ENCODE measurements at regions not wholly inside any gene's neighbourhood (a gene's known extent, or its start where the extent isn't known, plus 50 kb on each side); places are given as distances from the start of the nearest gene placed in this dataset.

DNA sequence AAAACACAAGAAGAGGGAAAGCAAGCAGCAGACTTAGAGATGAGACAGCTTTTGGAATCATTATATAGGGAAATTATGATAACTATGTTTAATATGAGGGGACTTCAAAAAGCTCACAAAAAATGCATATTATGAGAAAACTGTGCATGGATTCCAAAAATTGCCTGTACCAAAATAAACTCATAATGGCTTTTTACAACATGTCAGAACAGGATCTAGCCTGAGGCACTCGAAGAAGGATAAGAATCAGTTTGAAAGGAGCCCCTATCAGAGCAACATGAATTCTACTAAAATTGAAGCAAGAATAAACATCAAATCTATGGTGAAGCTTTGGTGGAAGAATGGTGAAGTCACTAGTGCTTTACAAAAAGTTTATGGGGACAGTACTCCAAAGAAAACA, 187.4 kb downstream of the RDH14 start:
- Histone ChIP-seq H3K4me3 (ENCODE audit: low read depth, low read length) (no peak overlapping the region), H3K36me3 (ENCODE audit: control insufficient read depth in 2 of 2, insufficient read depth in 1 of 2, low read length in 2 of 2) (no peaks in the 10 kb centered on the region), H3K27ac (ENCODE audit: extremely low read depth, low read depth, low read length) (no peak overlapping the region), H3K4me1 (ENCODE audit: control insufficient read depth, insufficient read depth, low read length) (0 out of 2 replicates have a peak, but pooled peaks cover 5% of the 10 kb centered on the region), H3K9me3 (ENCODE audit: control insufficient read depth, insufficient read depth, low read depth, low read length) (no peaks in the 10 kb centered on the region)
- TF ChIP-seq ZNF521 (tag by site-specific recombination; IDR thresholded peaks at IDR 0.05) (no peak), ZNF677 (tag by site-specific recombination; IDR thresholded peaks at IDR 0.05) (no peak), ZNF292 (tag by site-specific recombination; IDR thresholded peaks at IDR 0.05; ENCODE audit: borderline replicate concordance, low read depth) (no peak), ZNF10 (tag by site-specific recombination; IDR thresholded peaks at IDR 0.05) (no peak), GLI2 (tag by site-specific recombination; IDR thresholded peaks at IDR 0.05; ENCODE audit: borderline replicate concordance, low read depth) (no peak)
- CTCF ChIA-PET = interaction anchor here (0.6 to 2.4 kb wide), 5 partner anchors 14 to 598 kb away, joined by 3 to 13 read pairs (median 5); no protein-coding TSS in a partner anchor
- POLR2A ChIA-PET = no interaction called here

DNA sequence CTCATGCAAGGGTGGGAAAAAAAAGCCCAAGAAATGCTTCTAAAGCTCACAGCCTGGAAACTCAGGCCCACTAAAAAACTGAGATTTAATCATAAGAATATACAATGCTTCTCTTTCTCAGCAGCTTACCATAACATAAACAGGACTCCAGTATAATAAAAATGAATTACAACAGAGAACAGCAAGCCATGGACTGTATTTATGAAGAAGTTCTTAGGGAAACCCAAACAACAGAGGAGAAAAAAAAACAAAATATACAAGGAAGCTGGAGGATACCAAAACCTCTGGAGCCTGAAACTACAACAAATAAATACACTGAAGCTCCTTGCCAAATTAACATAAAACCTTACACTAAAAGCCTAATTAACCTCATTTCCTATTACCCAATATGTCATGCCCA, 187.8 kb downstream of the RDH14 start:
- Histone ChIP-seq H3K27ac (ENCODE audit: extremely low read depth, low read depth, low read length) (no peak overlapping the region), H3K4me1 (ENCODE audit: control insufficient read depth, insufficient read depth, low read length) (0 out of 2 replicates have a peak, but pooled peaks cover 5% of the 10 kb centered on the region), H3K36me3 (ENCODE audit: control insufficient read depth in 2 of 2, insufficient read depth in 1 of 2, low read length in 2 of 2) (no peaks in the 10 kb centered on the region), H3K9me3 (ENCODE audit: control insufficient read depth, insufficient read depth, low read depth, low read length) (no peaks in the 10 kb centered on the region), H3K4me3 (ENCODE audit: low read depth, low read length) (no peak overlapping the region)
- TF ChIP-seq ZNF768 (tag by site-specific recombination; IDR thresholded peaks at IDR 0.05) (no peak), ZNF239 (tag by site-specific recombination; IDR thresholded peaks at IDR 0.05) (no peak), ZNF707 (tag by site-specific recombination; IDR thresholded peaks at IDR 0.05) (no peak), ZNF624 (tag by site-specific recombination; IDR thresholded peaks at IDR 0.05) (no peak), ZNF610 (tag by site-specific recombination; IDR thresholded peaks at IDR 0.05; ENCODE audit: borderline replicate concordance) (no peak), ZNF791 (tag by site-specific recombination; IDR thresholded peaks at IDR 0.05) (no peak), ZNF174 (tag by site-specific recombination; IDR thresholded peaks at IDR 0.05) (no peak), GFI1B (tag by site-specific recombination; IDR thresholded peaks at IDR 0.05) (no peak), ZNF404 (tag by site-specific recombination; IDR thresholded peaks at IDR 0.05) (no peak), SP7 (tag by site-specific recombination; IDR thresholded peaks at IDR 0.05) (no peak), REPIN1 (tag by site-specific recombination; IDR thresholded peaks at IDR 0.05; ENCODE audit: low read depth) (no peak), ZNF555 (tag by site-specific recombination; conservative IDR thresholded peaks at IDR 0.05) (no peak)
- TF ChIP-seq, protein P1, sequence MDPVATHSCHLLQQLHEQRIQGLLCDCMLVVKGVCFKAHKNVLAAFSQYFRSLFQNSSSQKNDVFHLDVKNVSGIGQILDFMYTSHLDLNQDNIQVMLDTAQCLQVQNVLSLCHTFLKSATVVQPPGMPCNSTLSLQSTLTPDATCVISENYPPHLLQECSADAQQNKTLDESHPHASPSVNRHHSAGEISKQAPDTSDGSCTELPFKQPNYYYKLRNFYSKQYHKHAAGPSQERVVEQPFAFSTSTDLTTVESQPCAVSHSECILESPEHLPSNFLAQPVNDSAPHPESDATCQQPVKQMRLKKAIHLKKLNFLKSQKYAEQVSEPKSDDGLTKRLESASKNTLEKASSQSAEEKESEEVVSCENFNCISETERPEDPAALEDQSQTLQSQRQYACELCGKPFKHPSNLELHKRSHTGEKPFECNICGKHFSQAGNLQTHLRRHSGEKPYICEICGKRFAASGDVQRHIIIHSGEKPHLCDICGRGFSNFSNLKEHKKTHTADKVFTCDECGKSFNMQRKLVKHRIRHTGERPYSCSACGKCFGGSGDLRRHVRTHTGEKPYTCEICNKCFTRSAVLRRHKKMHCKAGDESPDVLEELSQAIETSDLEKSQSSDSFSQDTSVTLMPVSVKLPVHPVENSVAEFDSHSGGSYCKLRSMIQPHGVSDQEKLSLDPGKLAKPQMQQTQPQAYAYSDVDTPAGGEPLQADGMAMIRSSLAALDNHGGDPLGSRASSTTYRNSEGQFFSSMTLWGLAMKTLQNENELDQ (tag by site-specific recombination; IDR thresholded peaks at IDR 0.05; ENCODE audit: low read depth) = no peak
- TF ChIP-seq, protein P2, sequence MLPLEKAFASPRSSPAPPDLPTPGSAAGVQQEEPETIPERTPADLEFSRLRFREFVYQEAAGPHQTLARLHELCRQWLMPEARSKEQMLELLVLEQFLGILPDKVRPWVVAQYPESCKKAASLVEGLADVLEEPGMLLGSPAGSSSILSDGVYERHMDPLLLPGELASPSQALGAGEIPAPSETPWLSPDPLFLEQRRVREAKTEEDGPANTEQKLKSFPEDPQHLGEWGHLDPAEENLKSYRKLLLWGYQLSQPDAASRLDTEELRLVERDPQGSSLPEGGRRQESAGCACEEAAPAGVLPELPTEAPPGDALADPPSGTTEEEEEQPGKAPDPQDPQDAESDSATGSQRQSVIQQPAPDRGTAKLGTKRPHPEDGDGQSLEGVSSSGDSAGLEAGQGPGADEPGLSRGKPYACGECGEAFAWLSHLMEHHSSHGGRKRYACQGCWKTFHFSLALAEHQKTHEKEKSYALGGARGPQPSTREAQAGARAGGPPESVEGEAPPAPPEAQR (tag by site-specific recombination; IDR thresholded peaks at IDR 0.05) = no peak
- TF ChIP-seq, protein P3, sequence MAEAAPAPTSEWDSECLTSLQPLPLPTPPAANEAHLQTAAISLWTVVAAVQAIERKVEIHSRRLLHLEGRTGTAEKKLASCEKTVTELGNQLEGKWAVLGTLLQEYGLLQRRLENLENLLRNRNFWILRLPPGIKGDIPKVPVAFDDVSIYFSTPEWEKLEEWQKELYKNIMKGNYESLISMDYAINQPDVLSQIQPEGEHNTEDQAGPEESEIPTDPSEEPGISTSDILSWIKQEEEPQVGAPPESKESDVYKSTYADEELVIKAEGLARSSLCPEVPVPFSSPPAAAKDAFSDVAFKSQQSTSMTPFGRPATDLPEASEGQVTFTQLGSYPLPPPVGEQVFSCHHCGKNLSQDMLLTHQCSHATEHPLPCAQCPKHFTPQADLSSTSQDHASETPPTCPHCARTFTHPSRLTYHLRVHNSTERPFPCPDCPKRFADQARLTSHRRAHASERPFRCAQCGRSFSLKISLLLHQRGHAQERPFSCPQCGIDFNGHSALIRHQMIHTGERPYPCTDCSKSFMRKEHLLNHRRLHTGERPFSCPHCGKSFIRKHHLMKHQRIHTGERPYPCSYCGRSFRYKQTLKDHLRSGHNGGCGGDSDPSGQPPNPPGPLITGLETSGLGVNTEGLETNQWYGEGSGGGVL (tag by site-specific recombination; IDR thresholded peaks at IDR 0.05) = no peak
- ChIA-PET CTCF (interaction anchor here (0.6 to 2.4 kb wide), 5 partner anchors 15 to 598 kb away, joined by 3 to 13 read pairs (median 3); no protein-coding TSS in a partner anchor), POLR2A (no interaction called here)

Measured in HEK293 (cell line).